HCT116 (cell line): ENCODE measurements at regions not wholly inside any gene's neighbourhood (a gene's known extent, or its start where the extent isn't known, plus 50 kb on each side); places are given as distances from the start of the nearest gene placed in this dataset.

Experiments
- ATAC-seq: fragments of 200-7000 bp; cut with Tn5 transposase; 2 replicates; pipeline ENCODE4 v1.9.1; 2020; ENCODE audit warnings: mild to moderate bottlenecking, moderate library complexity
- BruUV-seq: library from RNA; stranded (reverse); fragments of 400-500 nt; replicated peaks from 2 replicates; lab custom pipeline; 2021; lab: Mats Ljungman, UMichigan
- CTCF ChIA-PET: fragments of 300-600 bp; sonication (Branson Sonifier 250); formaldehyde crosslinking; loops from one replicate; lab custom pipeline; 2021; ENCODE audit warnings: antibody characterized with exemption; lab: Charles Lee
- POLR2A ChIA-PET: fragments of 300-600, 350-600 bp; sonication (Branson Sonifier 250); formaldehyde crosslinking; loops from one replicate; lab custom pipeline; 2021; ENCODE audit warnings: antibody characterized with exemption; lab: Charles Lee
- RAD21 ChIA-PET, 2 experiments: fragments of 300-600 bp; sonication (Branson Sonifier 250); formaldehyde crosslinking; loops; one replicate each; lab custom pipeline; 2023; ENCODE audit warnings: low total read pairs in 2 of 2; ENCODE audit not compliant: uncharacterized antibody in 2 of 2, unreplicated experiment in 2 of 2, low non-redundant PET in 1 of 2; lab: Charles Lee
- DNase-seq: peaks from one replicate; pipeline ENCODE4 v3.0.0-alpha.2; 2010; ENCODE audit warnings: low read depth, low spot score
- H2AFZ ChIP-seq: fragments of 200-600 bp; shearing (Covaris generic), sonication (generic); 2 replicates; pipeline ENCODE4 v1.6.1; 2017; ENCODE audit warnings: low read depth, mixed run types, mixed read lengths, antibody characterized with exemption, low read length; ENCODE audit not compliant: poor library complexity, severe bottlenecking
- H3K27ac ChIP-seq: 2 replicates; pipeline ENCODE4 v1.5.1; 2012; ENCODE audit warnings: low read depth, low read length
- H3K27me3 ChIP-seq: fragments of 200-600 bp; sonication (generic); 2 replicates; pipeline ENCODE4 v1.6.1; 2016; ENCODE audit warnings: mixed run types, low read length, mixed read lengths; ENCODE audit not compliant: insufficient read depth
- H3K36me3 ChIP-seq, 2 experiments: fragments of 200-500 bp in 1 of 2; fragments of 200-600 bp in 1 of 2; sonication (Bioruptor generic) in 1 of 2; sonication (generic) in 1 of 2; 2 replicates each; pipeline versions ENCODE4 v1.5.1 to v1.6.1; 2014 to 2016; ENCODE audit warnings: low read length in 2 of 2, inconsistent platforms in 1 of 2, mixed read lengths in 1 of 2, mixed run types in 1 of 2; ENCODE audit not compliant: insufficient read depth in 2 of 2, control insufficient read depth in 1 of 2
- H3K4me1 ChIP-seq, 2 experiments: fragments of 200-600 bp in 1 of 2; sonication (generic) in 1 of 2; 2 replicates each; pipeline versions ENCODE4 v1.5.1 to v1.6.1; 2012 to 2017; ENCODE audit warnings: low read length in 2 of 2, inconsistent platforms in 1 of 2, mild to moderate bottlenecking in 1 of 2, mixed read lengths in 1 of 2, mixed run types in 1 of 2, moderate library complexity in 1 of 2; ENCODE audit not compliant: insufficient read depth in 2 of 2, control insufficient read depth in 1 of 2
- H3K4me2 ChIP-seq: fragments of 200-600 bp; sonication (generic); 2 replicates; pipeline ENCODE4 v1.6.1; 2017; ENCODE audit warnings: mixed run types, low read length, mixed read lengths
- H3K4me3 ChIP-seq, 2 experiments: fragments of 200-600 bp in 1 of 2; sonication (generic) in 1 of 2; replicated peaks in 1 of 2; 2 replicates each; pipeline ENCODE4 v1.5.1; 2011 to 2016; ENCODE audit warnings: low read length in 2 of 2, control low read depth in 1 of 2, low read depth in 1 of 2, mild to moderate bottlenecking in 1 of 2, mixed read lengths in 1 of 2, mixed run types in 1 of 2
- H3K79me2 ChIP-seq: fragments of 200-600 bp; sonication (generic); 2 replicates; pipeline ENCODE4 v1.6.1; 2017; ENCODE audit warnings: mild to moderate bottlenecking, mixed run types, low read length, moderate library complexity, mixed read lengths; ENCODE audit not compliant: insufficient read depth
- H3K9ac ChIP-seq: fragments of 200-600 bp; sonication (generic); 2 replicates; pipeline ENCODE4 v1.6.1; 2016; ENCODE audit warnings: low read length, mixed read lengths
- H3K9me2 ChIP-seq: fragments of 200-600 bp; sonication (generic), shearing (Covaris generic); 2 replicates; pipeline ENCODE4 v1.6.1; 2017; ENCODE audit warnings: mixed run types, mild to moderate bottlenecking, moderate library complexity; ENCODE audit not compliant: insufficient read depth
- H3K9me3 ChIP-seq, 2 experiments: fragments of 200-500 bp in 1 of 2; fragments of 200-600 bp in 1 of 2; sonication (Bioruptor generic) in 1 of 2; sonication (generic) in 1 of 2; 2 replicates each; pipeline ENCODE4 v1.6.1; 2014 to 2017; ENCODE audit warnings: low read length in 2 of 2, mixed read lengths in 2 of 2, inconsistent platforms in 1 of 2, low read depth in 1 of 2, mild to moderate bottlenecking in 1 of 2, mixed run types in 1 of 2, moderate library complexity in 1 of 2; ENCODE audit not compliant: control insufficient read depth in 1 of 2, insufficient read depth in 1 of 2
- H4K20me1 ChIP-seq: fragments of 200-600 bp; sonication (generic), shearing (Covaris generic); 2 replicates; pipeline ENCODE4 v1.6.1; 2017; ENCODE audit warnings: mixed run types, mild to moderate bottlenecking, moderate library complexity; ENCODE audit not compliant: insufficient read depth
- ATF3 ChIP-seq: IDR thresholded peaks from 2 replicates; pipeline ENCODE4 v1.6.1; 2012
- JUND ChIP-seq: IDR thresholded peaks from 2 replicates; pipeline ENCODE4 v1.6.1; 2012
- MAX ChIP-seq: IDR thresholded peaks from 2 replicates; pipeline ENCODE4 v1.6.1; 2012
- RAD21 ChIP-seq: IDR thresholded peaks from 2 replicates; pipeline ENCODE4 v1.6.1; 2012; ENCODE audit warnings: low read depth, mild to moderate bottlenecking
- SIN3A ChIP-seq: IDR thresholded peaks from 2 replicates; pipeline ENCODE4 v1.6.1; 2012; ENCODE audit warnings: low read depth
- SP1 ChIP-seq: IDR thresholded peaks from 2 replicates; pipeline ENCODE4 v1.6.1; 2012; ENCODE audit warnings: low read depth
- SRF ChIP-seq: IDR thresholded peaks from 2 replicates; pipeline ENCODE4 v1.6.1; 2012; ENCODE audit warnings: low read depth
- TCF7L2 ChIP-seq: IDR thresholded peaks from 2 replicates; pipeline ENCODE4 v1.7.0; 2011; ENCODE audit warnings: borderline replicate concordance, inconsistent platforms; ENCODE audit not compliant: insufficient read depth, insufficient read length; ENCODE audit errors: extremely low read depth
- ZNF274 ChIP-seq: fragments of 200-500 bp; sonication (Bioruptor generic); IDR thresholded peaks from 2 replicates; pipeline ENCODE4 v1.6.1; 2014; ENCODE audit warnings: mild to moderate bottlenecking, low read depth, low read length, inconsistent platforms
- intact Hi-C: fragments of 100-400 bp; cut with micrococcal nuclease; formaldehyde crosslinking; loops from 2 replicates; pipeline ENCODE4 v1.10.0; 2022
- TF ChIP-seq, protein P1 (sequence below): IDR thresholded peaks from 2 replicates; pipeline ENCODE4 v1.6.1; 2012; ENCODE audit warnings: low read depth
- TF ChIP-seq, protein P2 (sequence below): IDR thresholded peaks from 2 replicates; pipeline ENCODE4 v1.6.1; 2011; ENCODE audit warnings: mild to moderate bottlenecking, low read length, moderate library complexity; ENCODE audit not compliant: insufficient replicate concordance; ENCODE audit errors: extremely low read depth

- no peak overlapping the region for H2AFZ ChIP-seq
- no peak for ATAC-seq
- H3K4me3 ChIP-seq = no peak overlapping the region
- no peaks in the 10 kb centered on the region for H3K27me3 ChIP-seq
- H4K20me1 ChIP-seq = no peaks in the 10 kb centered on the region
- no peak overlapping the region for H3K9ac ChIP-seq
- CTCF ChIA-PET = no interaction called here
- RAD21 ChIA-PET = no interaction called here
- no peaks in the 10 kb centered on the region for H3K4me1 ChIP-seq
- intact Hi-C loops = no loop called here
- H3K36me3 ChIP-seq = no peaks in the 10 kb centered on the region
- DNase-seq = no peak
- no peaks in the 10 kb centered on the region; a peak in 2 of 4 replicates for H3K9me3 ChIP-seq
- no peaks in the 10 kb centered on the region for H3K9me2 ChIP-seq
- no peak overlapping the region for H3K4me2 ChIP-seq
- H3K79me2 ChIP-seq = no peaks in the 10 kb centered on the region
- no TSS peak for BruUV-seq
- H3K27ac ChIP-seq = no peak overlapping the region
- POLR2A ChIA-PET = no interaction called here
- TF ChIP-seq ZNF274 (no peak), SRF (no peak), JUND (no peak)
These were observed 891.8 kb downstream of the DSC3 start for GRCh38 chr18:30150586-30151250.

GRCh38 chr18:30149585-30149984 lies 893.0 kb downstream of the DSC3 start:
- ChIA-PET RAD21 (no interaction called here), POLR2A (no interaction called here), CTCF (no interaction called here)
- ATAC-seq = no peak
- Histone ChIP-seq H3K4me3 (no peak overlapping the region), H3K27ac (no peak overlapping the region), H3K36me3 (no peaks in the 10 kb centered on the region), H3K27me3 (no peaks in the 10 kb centered on the region), H3K9me3 (no peaks in the 10 kb centered on the region; a peak in 1 of 4 replicates), H3K9me2 (no peaks in the 10 kb centered on the region), H2AFZ (no peak overlapping the region), H3K9ac (no peak overlapping the region), H4K20me1 (no peaks in the 10 kb centered on the region), H3K4me1 (no peaks in the 10 kb centered on the region), H3K4me2 (no peak overlapping the region), H3K79me2 (no peaks in the 10 kb centered on the region)
- no peak for DNase-seq
- no TSS peak for BruUV-seq
- intact Hi-C loops = no loop called here
- TF ChIP-seq, protein P1, sequence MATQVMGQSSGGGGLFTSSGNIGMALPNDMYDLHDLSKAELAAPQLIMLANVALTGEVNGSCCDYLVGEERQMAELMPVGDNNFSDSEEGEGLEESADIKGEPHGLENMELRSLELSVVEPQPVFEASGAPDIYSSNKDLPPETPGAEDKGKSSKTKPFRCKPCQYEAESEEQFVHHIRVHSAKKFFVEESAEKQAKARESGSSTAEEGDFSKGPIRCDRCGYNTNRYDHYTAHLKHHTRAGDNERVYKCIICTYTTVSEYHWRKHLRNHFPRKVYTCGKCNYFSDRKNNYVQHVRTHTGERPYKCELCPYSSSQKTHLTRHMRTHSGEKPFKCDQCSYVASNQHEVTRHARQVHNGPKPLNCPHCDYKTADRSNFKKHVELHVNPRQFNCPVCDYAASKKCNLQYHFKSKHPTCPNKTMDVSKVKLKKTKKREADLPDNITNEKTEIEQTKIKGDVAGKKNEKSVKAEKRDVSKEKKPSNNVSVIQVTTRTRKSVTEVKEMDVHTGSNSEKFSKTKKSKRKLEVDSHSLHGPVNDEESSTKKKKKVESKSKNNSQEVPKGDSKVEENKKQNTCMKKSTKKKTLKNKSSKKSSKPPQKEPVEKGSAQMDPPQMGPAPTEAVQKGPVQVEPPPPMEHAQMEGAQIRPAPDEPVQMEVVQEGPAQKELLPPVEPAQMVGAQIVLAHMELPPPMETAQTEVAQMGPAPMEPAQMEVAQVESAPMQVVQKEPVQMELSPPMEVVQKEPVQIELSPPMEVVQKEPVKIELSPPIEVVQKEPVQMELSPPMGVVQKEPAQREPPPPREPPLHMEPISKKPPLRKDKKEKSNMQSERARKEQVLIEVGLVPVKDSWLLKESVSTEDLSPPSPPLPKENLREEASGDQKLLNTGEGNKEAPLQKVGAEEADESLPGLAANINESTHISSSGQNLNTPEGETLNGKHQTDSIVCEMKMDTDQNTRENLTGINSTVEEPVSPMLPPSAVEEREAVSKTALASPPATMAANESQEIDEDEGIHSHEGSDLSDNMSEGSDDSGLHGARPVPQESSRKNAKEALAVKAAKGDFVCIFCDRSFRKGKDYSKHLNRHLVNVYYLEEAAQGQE = no peak
- TF ChIP-seq JUND = no peak
- no peak for TF ChIP-seq SIN3A
- no peak for TF ChIP-seq TCF7L2
- TF ChIP-seq, protein P2, sequence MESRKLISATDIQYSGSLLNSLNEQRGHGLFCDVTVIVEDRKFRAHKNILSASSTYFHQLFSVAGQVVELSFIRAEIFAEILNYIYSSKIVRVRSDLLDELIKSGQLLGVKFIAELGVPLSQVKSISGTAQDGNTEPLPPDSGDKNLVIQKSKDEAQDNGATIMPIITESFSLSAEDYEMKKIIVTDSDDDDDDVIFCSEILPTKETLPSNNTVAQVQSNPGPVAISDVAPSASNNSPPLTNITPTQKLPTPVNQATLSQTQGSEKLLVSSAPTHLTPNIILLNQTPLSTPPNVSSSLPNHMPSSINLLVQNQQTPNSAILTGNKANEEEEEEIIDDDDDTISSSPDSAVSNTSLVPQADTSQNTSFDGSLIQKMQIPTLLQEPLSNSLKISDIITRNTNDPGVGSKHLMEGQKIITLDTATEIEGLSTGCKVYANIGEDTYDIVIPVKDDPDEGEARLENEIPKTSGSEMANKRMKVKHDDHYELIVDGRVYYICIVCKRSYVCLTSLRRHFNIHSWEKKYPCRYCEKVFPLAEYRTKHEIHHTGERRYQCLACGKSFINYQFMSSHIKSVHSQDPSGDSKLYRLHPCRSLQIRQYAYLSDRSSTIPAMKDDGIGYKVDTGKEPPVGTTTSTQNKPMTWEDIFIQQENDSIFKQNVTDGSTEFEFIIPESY = no peak
- no peak for TF ChIP-seq MAX
- no peak for TF ChIP-seq ATF3
- no peak for TF ChIP-seq RAD21
- no peak for TF ChIP-seq ZNF274
- TF ChIP-seq SP1 = no peak
